HG02571 (cell line): ENCODE measurements at regions not wholly inside any gene's neighbourhood (a gene's known extent, or its start where the extent isn't known, plus 50 kb on each side); places are given as distances from the start of the nearest gene placed in this dataset.
"Not testable (repeated sequence)": the region's sequence is repeated elsewhere in the genome, so short reads cannot be mapped to it uniquely, and the experiment has no call there.

ENCODE experiments used
- ATAC-seq: cut with Tn5 transposase; IDR thresholded peaks from one replicate; pipeline ENCODE4 v1.9.1; 2021; ENCODE audit warnings: mild to moderate bottlenecking, moderate library complexity; ENCODE audit not compliant: unreplicated experiment

DNA sequence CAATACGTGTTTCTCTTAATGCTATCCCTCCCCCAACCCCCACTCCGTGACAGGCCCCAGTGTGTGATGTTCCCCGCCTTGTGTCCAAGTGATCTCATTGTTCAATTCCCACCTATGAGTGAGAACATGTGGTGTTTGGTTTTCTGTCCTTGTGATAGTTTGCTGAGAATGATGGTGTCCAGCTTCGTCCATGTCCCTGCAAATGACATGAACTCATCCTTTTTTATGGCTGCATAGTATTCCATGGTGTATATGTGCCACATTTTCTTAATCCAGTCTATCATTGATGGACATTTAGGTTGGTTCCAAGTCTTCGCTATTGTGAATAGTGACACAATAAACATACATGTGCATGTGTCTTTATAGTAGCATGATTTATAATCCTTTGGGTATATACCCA lies 52.5 kb downstream of the KIAA0408 start:
- not testable (repeated sequence) for ATAC-seq

DNA sequence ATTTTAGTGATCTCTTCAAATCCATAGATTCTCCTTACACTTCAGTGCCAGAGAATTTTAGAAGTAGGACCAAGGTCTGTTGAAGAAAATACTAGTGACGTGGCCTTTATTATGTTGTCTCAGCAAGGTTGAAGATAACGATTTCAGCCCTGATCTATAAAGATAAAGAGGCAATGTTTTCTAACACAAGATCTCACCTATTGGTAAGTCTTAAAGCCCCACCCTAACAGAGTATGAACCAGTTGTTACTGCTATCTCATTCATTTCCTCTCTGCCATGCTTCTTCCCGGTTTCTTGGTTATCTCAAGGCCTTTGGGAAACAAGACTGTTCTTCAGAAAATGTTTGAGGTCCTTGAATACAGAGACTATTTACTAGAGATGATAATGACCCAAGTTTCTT lies 53.1 kb downstream of the KIAA0408 start:
- ATAC-seq = no peak

DNA sequence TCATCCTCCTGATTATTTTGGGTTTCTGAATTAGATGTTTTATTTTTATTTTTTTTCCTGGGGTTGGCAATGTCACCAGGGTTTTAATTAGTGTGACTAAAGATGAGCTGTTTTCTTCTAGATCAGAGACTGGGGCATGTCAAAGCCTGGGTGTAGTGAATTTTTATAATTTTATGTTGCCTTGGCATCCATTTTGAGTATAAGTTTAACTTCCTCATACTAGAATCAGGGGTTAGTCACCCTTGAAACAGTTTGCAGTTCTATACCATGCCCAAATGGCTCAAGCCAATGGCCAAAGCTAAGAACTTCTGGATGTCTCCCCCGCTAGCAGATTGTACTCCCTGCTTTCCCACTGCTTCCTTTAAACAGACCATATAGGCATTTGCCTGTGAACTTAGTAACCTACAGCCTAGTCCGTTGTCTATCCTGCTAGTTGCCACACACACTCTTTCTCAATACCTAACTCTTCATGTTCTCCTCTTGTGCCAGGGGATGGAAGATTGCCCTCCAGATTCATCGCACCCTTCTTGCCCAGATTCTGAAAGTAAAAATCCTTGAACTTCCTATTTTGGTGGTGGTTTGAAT lies 54.5 kb downstream of the KIAA0408 start:
- ATAC-seq = no peak

DNA sequence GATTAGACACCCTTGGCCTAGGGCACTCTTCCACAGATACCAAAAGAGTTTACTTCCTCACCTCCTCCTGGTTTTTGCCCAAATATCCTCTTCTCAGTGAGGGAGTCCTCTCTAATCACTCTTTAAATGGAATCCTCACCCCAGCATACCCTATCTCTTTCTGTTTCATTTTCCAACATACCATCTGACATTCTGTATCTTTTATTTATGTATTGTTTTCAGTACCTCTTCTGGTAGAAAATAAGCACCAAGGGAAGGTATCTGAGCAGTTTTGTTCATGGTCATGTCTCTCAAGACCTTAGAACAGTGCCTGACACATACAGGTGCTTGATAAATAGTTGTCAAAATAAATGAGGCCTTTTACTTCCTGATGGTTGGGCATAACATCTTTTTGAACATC lies 55.1 kb downstream of the KIAA0408 start:
- peak; percentile 58 for ATAC-seq

DNA sequence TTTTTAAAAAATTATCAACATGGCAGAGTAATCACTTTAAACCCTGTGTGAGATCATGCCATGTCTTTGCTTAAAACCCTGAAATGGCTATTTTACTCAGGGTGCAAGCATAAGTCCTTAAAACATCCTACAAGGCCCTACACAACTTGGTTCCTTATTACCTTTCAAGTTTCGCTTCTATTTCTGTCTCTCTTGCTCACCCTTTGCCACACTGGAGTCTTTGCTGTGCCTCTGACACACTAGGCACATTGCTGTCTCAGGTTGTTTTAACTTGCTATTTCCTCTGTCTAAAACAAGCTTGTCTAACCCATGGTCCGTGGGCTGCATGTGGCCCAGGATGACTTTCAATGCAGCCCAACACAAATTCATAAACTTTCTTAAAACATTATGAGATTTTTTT lies 55.6 kb downstream of the KIAA0408 start:
- ATAC-seq = peak; percentile 80

DNA sequence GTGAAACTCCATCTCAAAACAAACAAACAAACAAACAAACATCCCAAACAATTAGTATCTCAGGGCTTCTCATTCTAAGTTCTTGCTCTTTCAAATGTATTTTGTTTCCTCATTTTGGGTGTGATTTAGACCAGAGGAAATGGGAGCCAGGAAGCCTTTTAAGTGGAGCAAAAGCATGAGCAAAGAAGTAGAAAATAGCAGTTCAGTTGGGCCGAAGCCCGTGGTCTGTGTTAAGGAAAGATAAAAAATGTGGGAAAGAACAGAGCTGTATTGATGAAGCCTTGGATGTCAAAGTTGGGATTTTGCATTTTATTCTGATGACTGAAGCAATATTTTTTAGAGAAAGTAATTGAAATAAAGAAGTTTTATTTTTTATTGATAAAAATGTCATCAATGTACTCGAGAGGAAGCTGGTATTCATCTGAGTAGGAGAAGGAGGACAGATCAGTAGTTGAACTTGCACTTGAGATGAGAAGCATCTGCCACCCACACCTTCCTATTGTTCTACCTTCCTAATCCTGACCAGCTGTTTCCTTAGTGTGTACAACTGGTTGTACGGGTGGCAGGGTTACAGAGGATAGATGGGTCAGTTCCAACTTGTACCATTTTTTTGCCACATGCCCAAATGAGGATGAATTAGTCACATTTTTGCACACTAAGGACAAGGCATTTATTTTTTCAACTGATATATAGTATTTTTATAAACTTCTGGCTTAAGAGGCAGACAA lies 56.1 kb downstream of the KIAA0408 start:
- peak; percentile 36 for ATAC-seq

DNA sequence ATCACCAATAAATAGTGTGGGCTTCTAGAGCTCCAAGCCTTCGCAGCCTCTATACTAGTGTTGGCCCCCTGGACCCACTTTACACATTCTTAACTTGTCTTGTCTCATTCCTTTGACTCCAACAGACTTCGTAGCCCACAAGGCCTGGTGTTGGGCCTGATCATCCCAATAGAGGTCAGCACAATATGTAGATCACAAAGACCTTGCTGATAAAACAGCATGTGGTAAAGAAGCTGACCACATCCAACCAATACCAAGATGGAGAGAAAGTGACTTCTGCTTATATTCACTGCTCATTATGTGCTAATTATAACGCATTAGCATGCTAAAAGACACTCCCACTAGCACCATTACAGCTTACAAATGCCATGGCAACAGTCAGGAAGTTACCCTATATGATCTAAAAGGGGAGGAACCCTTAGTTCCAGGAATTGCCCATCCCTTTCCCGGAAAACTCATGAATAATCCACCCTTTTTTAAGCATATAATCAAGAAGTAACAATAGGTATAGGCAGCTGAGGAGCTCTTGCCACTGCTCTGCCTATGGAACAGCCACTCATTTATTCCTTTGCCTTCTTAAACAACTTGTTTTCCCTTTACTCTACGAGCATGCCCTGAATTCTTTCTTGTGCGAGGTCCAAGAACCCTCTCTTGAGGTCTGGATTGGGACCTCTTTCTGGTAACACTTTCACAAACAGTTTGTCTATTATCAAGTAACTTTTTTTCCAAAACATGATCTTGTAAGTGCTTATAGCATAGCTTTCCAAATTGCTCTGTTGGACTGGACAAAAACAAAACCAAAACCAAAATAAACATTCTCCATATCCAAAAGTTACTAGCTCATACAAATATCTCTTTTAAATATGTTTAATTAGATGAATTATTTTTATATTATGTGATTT lies 54.6 kb upstream of the ECHDC1 start:
- ATAC-seq = no peak

DNA sequence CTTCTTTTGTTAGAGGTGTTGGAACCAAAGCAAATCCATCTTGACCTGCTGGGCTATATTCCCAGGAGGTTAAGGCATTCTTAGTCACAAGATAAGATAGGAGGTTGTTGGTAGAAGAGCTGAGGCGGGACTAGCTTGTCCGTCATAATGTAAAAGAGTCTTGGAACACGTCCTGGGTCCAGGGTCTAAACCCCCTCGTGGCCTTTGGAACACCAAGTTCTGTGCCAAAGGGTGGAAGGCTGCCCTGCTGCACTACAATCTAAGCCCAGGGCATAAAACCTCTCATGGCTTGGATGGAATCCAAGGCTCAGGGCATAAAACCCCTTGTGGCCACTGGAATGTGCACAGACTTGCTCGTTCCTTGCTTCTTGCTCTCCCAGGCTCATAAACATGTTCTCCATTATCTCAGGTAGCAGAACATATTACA lies 53.8 kb upstream of the ECHDC1 start:
- not testable (repeated sequence) for ATAC-seq
